ENCODE measurements at regions not wholly inside any gene's neighbourhood (a gene's known extent, or its start where the extent isn't known, plus 50 kb on each side); places are given as distances from the start of the nearest gene placed in this dataset.

GRCh38 chr11:122028036-122028435, 88.0 kb downstream of the BLID start:
- peaks cover 12% of the 10 kb centered on the region for H3K4me1 ChIP-seq (ENCODE audit: insufficient read depth, low read length)
- H3K4me2 ChIP-seq (ENCODE audit: insufficient read depth, low read length): no peak overlapping the region
- no peak for TF ChIP-seq CTCF (IDR thresholded peaks at IDR 0.05; ENCODE audit: extremely low read depth, low read depth, low read length)
- DNase-seq (ENCODE audit: insufficient read length, low spot score, missing footprints): no peak
- no peak overlapping the region for H3K4me3 ChIP-seq (ENCODE audit: insufficient read depth, low read length)
- H4K20me1 ChIP-seq (ENCODE audit: insufficient read depth, low read length): no peaks in the 10 kb centered on the region
- H3K27me3 ChIP-seq (ENCODE audit: insufficient read depth, low read length): no peaks in the 10 kb centered on the region
- H3K9me3 ChIP-seq (ENCODE audit: low read depth, low read length): no peaks in the 10 kb centered on the region
- H2AFZ ChIP-seq (ENCODE audit: low read length): no peak overlapping the region
- peaks cover 46% of the 10 kb centered on the region for H3K36me3 ChIP-seq (ENCODE audit: insufficient read depth, low read length)
- no peak overlapping the region for H3K27ac ChIP-seq (ENCODE audit: low read depth, low read length)
- H3K79me2 ChIP-seq (ENCODE audit: insufficient read depth, low read length): no peaks in the 10 kb centered on the region

GRCh38 chr11:122025757-122026156, 90.3 kb downstream of the BLID start:
- H2AFZ ChIP-seq (ENCODE audit: low read length): no peak overlapping the region
- peaks cover 40% of the 10 kb centered on the region for H3K36me3 ChIP-seq (ENCODE audit: insufficient read depth, low read length)
- DNase-seq (ENCODE audit: insufficient read length, low spot score, missing footprints): no peak
- no peak overlapping the region for H3K4me2 ChIP-seq (ENCODE audit: insufficient read depth, low read length)
- H3K27ac ChIP-seq (ENCODE audit: low read depth, low read length): no peak overlapping the region
- no peaks in the 10 kb centered on the region for H3K27me3 ChIP-seq (ENCODE audit: insufficient read depth, low read length)
- H3K79me2 ChIP-seq (ENCODE audit: insufficient read depth, low read length): no peaks in the 10 kb centered on the region
- no peaks in the 10 kb centered on the region for H4K20me1 ChIP-seq (ENCODE audit: insufficient read depth, low read length)
- H3K4me1 ChIP-seq (ENCODE audit: insufficient read depth, low read length): no peaks in the 10 kb centered on the region
- no peak for TF ChIP-seq CTCF (IDR thresholded peaks at IDR 0.05; ENCODE audit: extremely low read depth, low read depth, low read length)
- H3K4me3 ChIP-seq (ENCODE audit: insufficient read depth, low read length): no peak overlapping the region
- no peaks in the 10 kb centered on the region for H3K9me3 ChIP-seq (ENCODE audit: low read depth, low read length)

- no peak for DNase-seq (ENCODE audit: insufficient read length, low spot score, missing footprints)
- Histone ChIP-seq H4K20me1 (ENCODE audit: insufficient read depth, low read length) (no peaks in the 10 kb centered on the region), H3K27me3 (ENCODE audit: insufficient read depth, low read length) (no peaks in the 10 kb centered on the region), H3K79me2 (ENCODE audit: insufficient read depth, low read length) (no peaks in the 10 kb centered on the region), H3K36me3 (ENCODE audit: insufficient read depth, low read length) (peaks cover 25% of the 10 kb centered on the region), H3K9me3 (ENCODE audit: low read depth, low read length) (no peaks in the 10 kb centered on the region), H3K4me2 (ENCODE audit: insufficient read depth, low read length) (peak overlapping the region; percentile 5), H3K27ac (ENCODE audit: low read depth, low read length) (no peak overlapping the region), H2AFZ (ENCODE audit: low read length) (no peak overlapping the region), H3K4me3 (ENCODE audit: insufficient read depth, low read length) (no peak overlapping the region), H3K4me1 (ENCODE audit: insufficient read depth, low read length) (no peaks in the 10 kb centered on the region)
- TF ChIP-seq CTCF (IDR thresholded peaks at IDR 0.05; ENCODE audit: extremely low read depth, low read depth, low read length): no peak
Observed at GRCh38 chr11:122024278-122024677, 91.7 kb downstream of the BLID start.

- DNase-seq (ENCODE audit: insufficient read length, low spot score, missing footprints): no peak
- H3K4me3 ChIP-seq (ENCODE audit: insufficient read depth, low read length): no peak overlapping the region
- H2AFZ ChIP-seq (ENCODE audit: low read length): peak overlapping the region; percentile 44
- peaks cover 20% of the 10 kb centered on the region for H3K36me3 ChIP-seq (ENCODE audit: insufficient read depth, low read length)
- H3K9me3 ChIP-seq (ENCODE audit: low read depth, low read length): no peaks in the 10 kb centered on the region
- peak; percentile 9 for TF ChIP-seq CTCF (IDR thresholded peaks at IDR 0.05; ENCODE audit: extremely low read depth, low read depth, low read length)
- no peaks in the 10 kb centered on the region for H3K27me3 ChIP-seq (ENCODE audit: insufficient read depth, low read length)
- no peaks in the 10 kb centered on the region for H4K20me1 ChIP-seq (ENCODE audit: insufficient read depth, low read length)
- no peaks in the 10 kb centered on the region for H3K79me2 ChIP-seq (ENCODE audit: insufficient read depth, low read length)
- H3K4me1 ChIP-seq (ENCODE audit: insufficient read depth, low read length): no peaks in the 10 kb centered on the region
- no peak overlapping the region for H3K27ac ChIP-seq (ENCODE audit: low read depth, low read length)
- H3K4me2 ChIP-seq (ENCODE audit: insufficient read depth, low read length): peak overlapping the region; percentile 5
Observed at GRCh38 chr11:122023614-122024250, 92.3 kb downstream of the BLID start.
